Heart right ventricle (tissue), 16 donors: ENCODE measurements at regions not wholly inside any gene's neighbourhood (a gene's known extent, or its start where the extent isn't known, plus 50 kb on each side); places are given as distances from the start of the nearest gene placed in this dataset.
"Not testable (repeated sequence)": the region's sequence is repeated elsewhere in the genome, so short reads cannot be mapped to it uniquely, and the experiment has no call there.

Source experiments
- ATAC-seq, 8 donors: fragments of 200-7000 bp; cut with Tn5 transposase; one replicate each; pipeline ENCODE4 v1.9.1; 2020; ENCODE audit warnings: mild to moderate bottlenecking in 8 of 8, moderate library complexity in 8 of 8, moderate number of reproducible peaks in 1 of 8
- DNase-seq, 2 donors: peaks; one replicate each; pipeline ENCODE4 v3.0.0-alpha.2; 2020
- H3K27ac ChIP-seq, 10 donors: fragments of 200-600 bp; sonication (generic) in 2 of 10; one replicate each; pipeline versions ENCODE4 v1.5.0 to v1.8.0; 2020 to 2022; ENCODE audit warnings: mild to moderate bottlenecking in 3 of 10
- H3K27me3 ChIP-seq, 7 donors: fragments of 200-600 bp; one replicate each; pipeline ENCODE4 v1.8.0; 2021 to 2022; ENCODE audit warnings: mild to moderate bottlenecking in 2 of 7
- H3K36me3 ChIP-seq, 9 donors: fragments of 200-600 bp; sonication (generic) in 1 of 9; one replicate each; pipeline versions ENCODE4 v1.5.0 to v1.8.0; 2020 to 2022; ENCODE audit warnings: mild to moderate bottlenecking in 2 of 9
- H3K4me1 ChIP-seq, 9 donors: fragments of 200-600 bp; sonication (generic) in 1 of 9; one replicate each; pipeline versions ENCODE4 v1.5.0 to v1.8.0; 2020 to 2022; ENCODE audit warnings: mild to moderate bottlenecking in 4 of 9
- H3K4me3 ChIP-seq, 10 donors: fragments of 200-600 bp; sonication (generic) in 2 of 10; one replicate each; pipeline versions ENCODE4 v1.5.0 to v1.8.0; 2020 to 2022; ENCODE audit warnings: mild to moderate bottlenecking in 7 of 10, moderate library complexity in 2 of 10
- H3K9me3 ChIP-seq, 11 donors: fragments of 200-600 bp in 10 of 11; sonication (generic) in 2 of 11; one replicate each; pipeline versions ENCODE4 v1.5.0 to v1.8.0; 2013 to 2022; ENCODE audit warnings: mild to moderate bottlenecking in 2 of 11, control low read depth in 1 of 11, moderate library complexity in 1 of 11
- WGBS, 2 donors: extraction: QIAGEN DNeasy Blood & Tissue Kit; methylation state at CpG; one replicate each; pipeline ENCODE4 v1.1.7; 2013; ENCODE audit warnings: inconsistent platforms in 1 of 2; 5-methylcytosine and 5-hydroxymethylcytosine counted together
- intact Hi-C, 10 donors: fragments of 100-400 bp; cut with DNase I; formaldehyde crosslinking; loops; one replicate each; pipeline versions ENCODE4 v1.11.1 to v1.14.2; 2022
- TF ChIP-seq, protein P1 (sequence below), 9 donors: fragments of 200-600 bp; sonication (generic) in 2 of 9; IDR thresholded peaks; one replicate each; pipeline versions ENCODE4 v1.5.0 to v1.8.0; 2021 to 2022; ENCODE audit warnings: antibody characterized with exemption in 9 of 9, mild to moderate bottlenecking in 5 of 9, moderate library complexity in 1 of 9
- donor health status: Arrhythmogenic right ventricular cardiomyopathy.
- donor health status: ischemic (EF 13 %, LVEDD 7.1; RV severe dilation, severe dysfunction).
- donor health status: healthy with polysubstance abuse.
- donor health status: DM: no; HTN: yes; CAD: no.
- donor health status: DM: no; HTN: no; CAD: no.
- donor health status: ischemic (EF 25% LVEDD 6.9; RV normal size, moderate dysfunction).
- donor health status: ischemic (EF 25% LVEDD 5.7; RV mildly dilated, moderate dysfunction).
- donor health status: healthy.
- donor health status: DM: yes; HTN: yes; CAD: no.
- donor health status: Ischemic cardiomyopathy.
- donor health status: ischemic (EF 35%, LVEDD 5.7; RV mildly dilated, moderate dysfunction).
- donor health status: nonischemic (EF 11% LVEDD 7.7; RV severe dilation, severe dysfunction).
- donor health status: DM: yes; HTN: yes; CAD: no.
- donor health status: PGD.
- donor health status: ischemic (EF 29% LVEDD 5.4; RV normal size, mild dysfunction).
- donor health status: nonischemic (EF 23%, LVEDD 6.1; RV moderate dilation, normal function).

DNA sequence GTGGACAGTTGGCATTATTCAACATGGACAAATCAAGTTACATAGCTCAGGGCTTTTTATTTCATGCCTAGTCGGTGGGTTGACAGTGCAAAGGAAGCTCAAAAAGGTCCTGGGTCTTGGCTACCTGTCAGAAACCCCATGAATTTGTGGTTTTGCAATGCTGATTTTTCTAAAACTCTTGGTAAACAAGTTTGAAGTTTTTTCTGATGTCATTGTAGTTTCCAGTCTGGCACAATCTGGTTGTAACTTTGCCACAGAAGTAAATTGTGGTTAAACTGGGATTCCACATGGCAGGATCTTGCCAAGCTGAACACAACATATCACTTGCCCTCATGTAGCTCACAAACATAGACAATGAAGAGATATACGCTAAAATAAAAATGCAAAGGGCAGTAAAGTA lies 100.8 kb downstream of the EHF start:
- no peaks in the 10 kb centered on the region for H3K36me3 ChIP-seq
- TF ChIP-seq, protein P1, sequence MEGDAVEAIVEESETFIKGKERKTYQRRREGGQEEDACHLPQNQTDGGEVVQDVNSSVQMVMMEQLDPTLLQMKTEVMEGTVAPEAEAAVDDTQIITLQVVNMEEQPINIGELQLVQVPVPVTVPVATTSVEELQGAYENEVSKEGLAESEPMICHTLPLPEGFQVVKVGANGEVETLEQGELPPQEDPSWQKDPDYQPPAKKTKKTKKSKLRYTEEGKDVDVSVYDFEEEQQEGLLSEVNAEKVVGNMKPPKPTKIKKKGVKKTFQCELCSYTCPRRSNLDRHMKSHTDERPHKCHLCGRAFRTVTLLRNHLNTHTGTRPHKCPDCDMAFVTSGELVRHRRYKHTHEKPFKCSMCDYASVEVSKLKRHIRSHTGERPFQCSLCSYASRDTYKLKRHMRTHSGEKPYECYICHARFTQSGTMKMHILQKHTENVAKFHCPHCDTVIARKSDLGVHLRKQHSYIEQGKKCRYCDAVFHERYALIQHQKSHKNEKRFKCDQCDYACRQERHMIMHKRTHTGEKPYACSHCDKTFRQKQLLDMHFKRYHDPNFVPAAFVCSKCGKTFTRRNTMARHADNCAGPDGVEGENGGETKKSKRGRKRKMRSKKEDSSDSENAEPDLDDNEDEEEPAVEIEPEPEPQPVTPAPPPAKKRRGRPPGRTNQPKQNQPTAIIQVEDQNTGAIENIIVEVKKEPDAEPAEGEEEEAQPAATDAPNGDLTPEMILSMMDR (IDR thresholded peaks at IDR 0.05): no peak
- no peak overlapping the region for H3K27ac ChIP-seq
- intact Hi-C loops: no loop called here
- H3K9me3 ChIP-seq: peaks cover 0 to 9% (median 0%) of the 10 kb centered on the region in 11 donors
- no peak for ATAC-seq
- 62 to 63% methylated on average over 2 of the region's 2 CpGs for WGBS, 2 donors
- H3K4me1 ChIP-seq: no peaks in the 10 kb centered on the region
- peaks cover 0 to 3% (median 0%) of the 10 kb centered on the region in 7 donors for H3K27me3 ChIP-seq
- H3K4me3 ChIP-seq: no peak overlapping the region
- DNase-seq: no peak

DNA sequence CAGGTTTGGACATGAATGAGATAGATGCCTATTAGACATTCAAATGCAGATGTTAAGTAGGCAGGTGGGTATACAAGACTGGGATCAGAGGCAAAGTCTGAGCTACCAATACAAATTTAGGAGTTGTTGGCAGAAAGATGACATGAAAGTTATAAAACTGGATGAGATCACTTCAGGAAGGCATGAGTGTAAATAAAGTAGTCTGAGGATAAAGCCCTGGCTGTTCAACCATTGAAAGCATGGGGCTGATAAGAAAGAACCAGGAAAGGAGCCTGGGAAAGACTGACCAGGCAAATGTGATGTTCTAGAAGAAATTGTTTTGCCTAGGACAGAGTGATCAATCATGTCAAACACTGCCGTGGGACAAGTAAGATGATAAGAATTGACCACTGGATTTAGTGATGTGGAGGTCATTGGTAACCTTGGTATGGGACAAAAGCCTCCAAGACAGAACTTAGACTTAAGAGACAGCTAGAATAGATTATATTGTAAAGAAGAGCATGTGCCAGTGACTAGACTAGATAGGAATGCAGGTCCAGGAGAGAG lies 98.5 kb downstream of the EHF start:
- H3K36me3 ChIP-seq: no peaks in the 10 kb centered on the region
- intact Hi-C loops: no loop called here
- no peak overlapping the region for H3K27ac ChIP-seq
- no peaks in the 10 kb centered on the region for H3K9me3 ChIP-seq
- 33 to 34% methylated on average over 1 of the region's 1 CpG for WGBS, 2 donors
- H3K4me1 ChIP-seq: no peaks in the 10 kb centered on the region
- peaks cover 0 to 5% (median 0%) of the 10 kb centered on the region in 7 donors for H3K27me3 ChIP-seq
- H3K4me3 ChIP-seq: no peak overlapping the region
- ATAC-seq (no peak), DNase-seq (no peak)
- TF ChIP-seq, protein P1 (IDR thresholded peaks at IDR 0.05): no peak

DNA sequence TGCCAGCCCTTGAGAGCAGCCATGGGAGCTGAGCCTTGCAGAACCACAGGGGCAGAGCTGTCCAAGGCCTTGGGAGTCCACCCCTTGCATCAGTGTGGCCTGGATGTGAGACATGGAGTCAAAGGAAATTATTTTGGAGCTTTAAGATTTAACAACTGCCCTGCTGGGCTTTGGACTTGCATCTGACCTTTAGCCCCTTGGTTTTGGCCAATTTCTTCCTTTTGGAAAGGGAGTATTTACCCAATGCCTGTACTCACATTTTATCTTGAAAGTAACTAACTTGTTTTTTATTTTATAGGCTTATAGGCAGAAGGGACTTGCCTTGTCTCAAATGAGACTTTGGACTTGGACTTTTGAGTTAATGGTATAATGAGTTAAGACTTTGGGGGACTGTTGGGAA lies 92.7 kb downstream of the EHF start:
- intact Hi-C loops, H3K27me3 ChIP-seq, H3K4me3 ChIP-seq, H3K4me1 ChIP-seq, ATAC-seq, H3K27ac ChIP-seq, DNase-seq, H3K36me3 ChIP-seq: not testable (repeated sequence)
- H3K9me3 ChIP-seq: peaks cover 0 to 45% (median 30%) of the 10 kb centered on the region in 11 donors
